Liver (tissue), 3 donors: ENCODE measurements at regions not wholly inside any gene's neighbourhood (a gene's known extent, or its start where the extent isn't known, plus 50 kb on each side); places are given as distances from the start of the nearest gene placed in this dataset.

ENCODE experiments used
- CTCF ChIP-seq: fragments of 150-350 bp; IDR thresholded peaks from 2 replicates; pipeline ENCODE4 v1.5.1; 2017; ENCODE audit warnings: improper control_type of control experiment, low read depth, low read length; ENCODE audit not compliant: missing input control
- FOXA1 ChIP-seq: IDR thresholded peaks from 2 replicates; pipeline ENCODE4 v1.6.1; 2016; ENCODE audit warnings: antibody characterized with exemption
- REST ChIP-seq: IDR thresholded peaks from 2 replicates; pipeline ENCODE4 v1.6.1; 2016; ENCODE audit warnings: antibody characterized with exemption, mild to moderate bottlenecking
- SP1 ChIP-seq: IDR thresholded peaks from 2 replicates; pipeline ENCODE4 v1.6.1; 2018; ENCODE audit warnings: antibody characterized with exemption, mild to moderate bottlenecking
- TAF1 ChIP-seq: conservative IDR thresholded peaks from 2 replicates; pipeline ENCODE4 v1.6.1; 2016; ENCODE audit warnings: antibody characterized with exemption, mild to moderate bottlenecking
- TF ChIP-seq, protein P1 (sequence below): IDR thresholded peaks from 2 replicates; pipeline ENCODE4 v1.6.1; 2016; ENCODE audit warnings: antibody characterized with exemption
- TF ChIP-seq, protein P2 (sequence below): IDR thresholded peaks from 2 replicates; pipeline ENCODE4 v1.6.1; 2016; ENCODE audit warnings: antibody characterized with exemption
- donor health status: healthy.
- donor health status: healthy.

DNA sequence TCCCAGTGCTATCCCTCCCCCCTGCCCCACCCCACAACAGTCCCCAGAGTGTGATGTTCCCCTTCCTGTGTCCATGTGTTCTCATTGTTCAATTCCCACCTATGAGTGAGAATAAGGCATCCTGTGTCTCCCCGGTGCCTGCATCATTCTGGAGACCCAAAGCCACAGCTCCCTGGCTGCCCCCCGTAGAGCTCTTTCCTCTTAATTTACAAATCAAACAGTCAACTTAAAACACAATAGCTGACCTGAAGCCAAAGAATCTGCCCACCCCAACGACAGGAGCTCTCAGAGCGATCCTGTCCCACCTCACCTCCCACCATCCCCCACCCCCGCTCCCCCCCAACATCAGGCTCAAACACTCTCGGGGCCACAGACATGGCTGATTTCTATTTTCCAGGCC, 558.3 kb downstream of the BRD1 start:
- TF ChIP-seq CTCF (no peak), SP1 (no peak), TAF1 (no peak), FOXA1 (no peak), REST (no peak)
- TF ChIP-seq, protein P1, sequence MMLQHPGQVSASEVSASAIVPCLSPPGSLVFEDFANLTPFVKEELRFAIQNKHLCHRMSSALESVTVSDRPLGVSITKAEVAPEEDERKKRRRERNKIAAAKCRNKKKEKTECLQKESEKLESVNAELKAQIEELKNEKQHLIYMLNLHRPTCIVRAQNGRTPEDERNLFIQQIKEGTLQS = no peak
- TF ChIP-seq, protein P2, sequence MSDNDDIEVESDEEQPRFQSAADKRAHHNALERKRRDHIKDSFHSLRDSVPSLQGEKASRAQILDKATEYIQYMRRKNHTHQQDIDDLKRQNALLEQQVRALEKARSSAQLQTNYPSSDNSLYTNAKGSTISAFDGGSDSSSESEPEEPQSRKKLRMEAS = no peak
